ENCODE measurements at regions not wholly inside any gene's neighbourhood (a gene's known extent, or its start where the extent isn't known, plus 50 kb on each side); places are given as distances from the start of the nearest gene placed in this dataset.
A peak's percentile ranks its signal among the peaks of the same experiment; 100 is the strongest.

GRCh38 chr4:174037049-174037448 is 246.4 kb downstream of the FBXO8 start:
- H3K36me3 ChIP-seq (ENCODE audit: control insufficient read depth in 1 of 2, insufficient read depth in 2 of 2, low read depth in 1 of 2, low read length in 2 of 2) = no peaks in the 10 kb centered on the region
- no peak for DNase-seq
- no peak overlapping the region for H4K91ac ChIP-seq (ENCODE audit: low read length)
- no peak overlapping the region for H3K14ac ChIP-seq (ENCODE audit: low read length in 2 of 2)
- H3K9ac ChIP-seq (ENCODE audit: low read length) = no peak overlapping the region
- WGBS = 95% methylated on average over 8 of the region's 8 CpGs
- H4K8ac ChIP-seq (ENCODE audit: low read length) = no peak overlapping the region
- no peak overlapping the region for H3K4ac ChIP-seq (ENCODE audit: low read depth in 1 of 2, low read length in 2 of 2)
- no peaks in the 10 kb centered on the region for H3K27me3 ChIP-seq (ENCODE audit: control insufficient read depth in 1 of 2, insufficient read depth in 1 of 2, low read length in 2 of 2)
- H3K4me1 ChIP-seq (ENCODE audit: control insufficient read depth, insufficient read depth, low read depth, low read length) = no peaks in the 10 kb centered on the region
- H2AFZ ChIP-seq (ENCODE audit: low read depth, low read length) = no peak overlapping the region
- H3K18ac ChIP-seq (ENCODE audit: low read depth in 1 of 2, low read length in 2 of 2) = no peak overlapping the region
- H2BK12ac ChIP-seq (ENCODE audit: low read length in 2 of 2) = no peak overlapping the region
- H2AK5ac ChIP-seq (ENCODE audit: low read length, severe bottlenecking) = no peak overlapping the region
- no peak overlapping the region for H3K4me2 ChIP-seq (ENCODE audit: low read length, poor library complexity, severe bottlenecking)
- no peaks in the 10 kb centered on the region for H3K9me3 ChIP-seq (ENCODE audit: control insufficient read depth, low read length)
- no peak overlapping the region for H3K4me3 ChIP-seq (ENCODE audit: insufficient read depth in 1 of 2, low read depth in 1 of 2, low read length in 2 of 2)
- H3K23ac ChIP-seq (ENCODE audit: low read length in 2 of 2) = no peak overlapping the region
- H2BK5ac ChIP-seq (ENCODE audit: low read depth, low read length, poor library complexity, severe bottlenecking) = no peak overlapping the region
- no peak overlapping the region for H2BK120ac ChIP-seq (ENCODE audit: low read depth, low read length)
- no peak overlapping the region for H2BK15ac ChIP-seq (ENCODE audit: low read depth, poor library complexity, severe bottlenecking)
- H3K27ac ChIP-seq (ENCODE audit: low read length, poor library complexity, severe bottlenecking) = no peak overlapping the region
- no peaks in the 10 kb centered on the region for H3K79me1 ChIP-seq (replicated peaks; ENCODE audit: low read length, poor library complexity, severe bottlenecking)

DNA sequence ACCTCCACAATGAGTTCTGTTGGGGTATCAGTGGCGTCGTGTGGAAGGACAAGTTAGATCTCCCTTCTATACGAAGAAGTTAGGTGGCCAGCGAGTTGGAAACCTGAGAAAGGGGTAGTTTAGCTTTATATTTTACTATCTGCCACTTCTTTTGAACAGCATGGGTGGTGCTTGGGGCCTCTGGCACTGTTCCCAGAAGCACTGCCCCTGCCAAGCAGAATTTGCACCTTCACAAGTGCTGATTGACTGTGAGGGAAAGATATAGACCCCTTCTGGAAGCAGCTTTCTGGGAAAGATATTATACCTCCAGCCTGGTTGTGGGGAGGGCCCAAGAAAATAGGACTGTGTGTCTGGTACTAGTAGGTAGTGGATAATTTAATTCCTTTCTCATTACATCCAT is 246.9 kb downstream of the FBXO8 start:
- H3K14ac ChIP-seq (ENCODE audit: low read length in 2 of 2) = no peak overlapping the region
- no peak overlapping the region for H2AK5ac ChIP-seq (ENCODE audit: low read length, severe bottlenecking)
- no peaks in the 10 kb centered on the region for H3K27me3 ChIP-seq (ENCODE audit: control insufficient read depth in 1 of 2, insufficient read depth in 1 of 2, low read length in 2 of 2)
- H3K4me3 ChIP-seq (ENCODE audit: insufficient read depth in 1 of 2, low read depth in 1 of 2, low read length in 2 of 2) = no peak overlapping the region
- no peak overlapping the region for H3K9ac ChIP-seq (ENCODE audit: low read length)
- H4K8ac ChIP-seq (ENCODE audit: low read length) = no peak overlapping the region
- no peaks in the 10 kb centered on the region for H3K4me1 ChIP-seq (ENCODE audit: control insufficient read depth, insufficient read depth, low read depth, low read length)
- H2BK120ac ChIP-seq (ENCODE audit: low read depth, low read length) = no peak overlapping the region
- H3K18ac ChIP-seq (ENCODE audit: low read depth in 1 of 2, low read length in 2 of 2) = peak overlapping the region in 1 of 2 experiments; percentile 54
- H3K23ac ChIP-seq (ENCODE audit: low read length in 2 of 2) = no peak overlapping the region
- no peak overlapping the region for H2BK5ac ChIP-seq (ENCODE audit: low read depth, low read length, poor library complexity, severe bottlenecking)
- no peaks in the 10 kb centered on the region for H3K36me3 ChIP-seq (ENCODE audit: control insufficient read depth in 1 of 2, insufficient read depth in 2 of 2, low read depth in 1 of 2, low read length in 2 of 2)
- no peak overlapping the region for H3K4ac ChIP-seq (ENCODE audit: low read depth in 1 of 2, low read length in 2 of 2)
- 100% methylated on average over 2 of the region's 4 CpGs for WGBS
- no peak overlapping the region for H4K91ac ChIP-seq (ENCODE audit: low read length)
- DNase-seq = no peak
- H3K4me2 ChIP-seq (ENCODE audit: low read length, poor library complexity, severe bottlenecking) = no peak overlapping the region
- H2AFZ ChIP-seq (ENCODE audit: low read depth, low read length) = no peak overlapping the region
- H2BK15ac ChIP-seq (ENCODE audit: low read depth, poor library complexity, severe bottlenecking) = no peak overlapping the region
- H3K9me3 ChIP-seq (ENCODE audit: control insufficient read depth, low read length) = no peaks in the 10 kb centered on the region
- H3K79me1 ChIP-seq (replicated peaks; ENCODE audit: low read length, poor library complexity, severe bottlenecking) = no peaks in the 10 kb centered on the region
- no peak overlapping the region for H2BK12ac ChIP-seq (ENCODE audit: low read length in 2 of 2)
- H3K27ac ChIP-seq (ENCODE audit: low read length, poor library complexity, severe bottlenecking) = no peak overlapping the region

DNA sequence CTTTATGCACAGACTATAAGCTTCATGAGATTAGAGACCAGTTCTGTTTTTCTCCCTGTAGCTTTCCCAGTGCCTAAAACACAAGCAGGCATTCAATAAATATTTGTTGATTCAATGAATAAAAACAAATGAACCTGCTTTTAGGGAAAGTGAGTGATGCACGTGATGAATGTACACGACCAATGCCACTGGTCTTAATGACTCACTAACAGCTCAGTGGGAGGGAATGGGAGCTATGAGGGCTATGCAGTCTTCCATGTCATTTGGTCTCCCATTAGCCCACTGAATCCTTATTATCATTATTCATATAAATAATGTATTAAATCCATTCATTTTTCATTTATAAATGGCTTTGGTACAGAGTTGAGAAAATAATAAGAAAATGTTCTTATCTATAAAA is 247.4 kb downstream of the FBXO8 start:
- no peak for DNase-seq
- Histone ChIP-seq H3K14ac (ENCODE audit: low read length in 2 of 2) (no peak overlapping the region), H3K4me1 (ENCODE audit: control insufficient read depth, insufficient read depth, low read depth, low read length) (no peaks in the 10 kb centered on the region), H2BK15ac (ENCODE audit: low read depth, poor library complexity, severe bottlenecking) (no peak overlapping the region), H3K9me3 (ENCODE audit: control insufficient read depth, low read length) (no peaks in the 10 kb centered on the region), H3K36me3 (ENCODE audit: control insufficient read depth in 1 of 2, insufficient read depth in 2 of 2, low read depth in 1 of 2, low read length in 2 of 2) (no peaks in the 10 kb centered on the region), H2BK5ac (ENCODE audit: low read depth, low read length, poor library complexity, severe bottlenecking) (no peak overlapping the region), H3K9ac (ENCODE audit: low read length) (no peak overlapping the region), H3K23ac (ENCODE audit: low read length in 2 of 2) (no peak overlapping the region), H2AFZ (ENCODE audit: low read depth, low read length) (no peak overlapping the region), H2BK120ac (ENCODE audit: low read depth, low read length) (no peak overlapping the region), H3K27me3 (ENCODE audit: control insufficient read depth in 1 of 2, insufficient read depth in 1 of 2, low read length in 2 of 2) (no peaks in the 10 kb centered on the region), H3K79me1 (replicated peaks; ENCODE audit: low read length, poor library complexity, severe bottlenecking) (no peaks in the 10 kb centered on the region), H4K91ac (ENCODE audit: low read length) (no peak overlapping the region), H3K4ac (ENCODE audit: low read depth in 1 of 2, low read length in 2 of 2) (no peak overlapping the region), H2BK12ac (ENCODE audit: low read length in 2 of 2) (no peak overlapping the region), H3K4me3 (ENCODE audit: insufficient read depth in 1 of 2, low read depth in 1 of 2, low read length in 2 of 2) (no peak overlapping the region), H4K8ac (ENCODE audit: low read length) (no peak overlapping the region), H3K18ac (ENCODE audit: low read depth in 1 of 2, low read length in 2 of 2) (no peak overlapping the region), H2AK5ac (ENCODE audit: low read length, severe bottlenecking) (no peak overlapping the region), H3K4me2 (ENCODE audit: low read length, poor library complexity, severe bottlenecking) (no peak overlapping the region), H3K27ac (ENCODE audit: low read length, poor library complexity, severe bottlenecking) (no peak overlapping the region)
- WGBS = 0% methylated on average over 2 of the region's 2 CpGs

GRCh38 chr4:174023641-174024040 is 259.8 kb downstream of the FBXO8 start:
- no peak overlapping the region for H3K4me3 ChIP-seq (ENCODE audit: insufficient read depth in 1 of 2, low read depth in 1 of 2, low read length in 2 of 2)
- H2AFZ ChIP-seq (ENCODE audit: low read depth, low read length) = no peak overlapping the region
- no peak overlapping the region for H2AK5ac ChIP-seq (ENCODE audit: low read length, severe bottlenecking)
- WGBS = 100% methylated on average over 1 of the region's 2 CpGs
- H2BK15ac ChIP-seq (ENCODE audit: low read depth, poor library complexity, severe bottlenecking) = no peak overlapping the region
- H3K9ac ChIP-seq (ENCODE audit: low read length) = no peak overlapping the region
- H3K14ac ChIP-seq (ENCODE audit: low read length in 2 of 2) = no peak overlapping the region
- H3K79me1 ChIP-seq (replicated peaks; ENCODE audit: low read length, poor library complexity, severe bottlenecking) = no peaks in the 10 kb centered on the region
- no peaks in the 10 kb centered on the region for H3K36me3 ChIP-seq (ENCODE audit: control insufficient read depth in 1 of 2, insufficient read depth in 2 of 2, low read depth in 1 of 2, low read length in 2 of 2)
- no peak overlapping the region for H3K27ac ChIP-seq (ENCODE audit: low read length, poor library complexity, severe bottlenecking)
- H3K4ac ChIP-seq (ENCODE audit: low read depth in 1 of 2, low read length in 2 of 2) = no peak overlapping the region
- no peak overlapping the region for H3K18ac ChIP-seq (ENCODE audit: low read depth in 1 of 2, low read length in 2 of 2)
- peak; percentile 54 for DNase-seq
- H3K27me3 ChIP-seq (ENCODE audit: control insufficient read depth in 1 of 2, insufficient read depth in 1 of 2, low read length in 2 of 2) = no peaks in the 10 kb centered on the region
- no peak overlapping the region for H3K23ac ChIP-seq (ENCODE audit: low read length in 2 of 2)
- no peaks in the 10 kb centered on the region for H3K4me1 ChIP-seq (ENCODE audit: control insufficient read depth, insufficient read depth, low read depth, low read length)
- H2BK5ac ChIP-seq (ENCODE audit: low read depth, low read length, poor library complexity, severe bottlenecking) = no peak overlapping the region
- no peak overlapping the region for H3K4me2 ChIP-seq (ENCODE audit: low read length, poor library complexity, severe bottlenecking)
- H2BK12ac ChIP-seq (ENCODE audit: low read length in 2 of 2) = no peak overlapping the region
- no peak overlapping the region for H4K8ac ChIP-seq (ENCODE audit: low read length)
- no peaks in the 10 kb centered on the region for H3K9me3 ChIP-seq (ENCODE audit: control insufficient read depth, low read length)
- H2BK120ac ChIP-seq (ENCODE audit: low read depth, low read length) = no peak overlapping the region
- no peak overlapping the region for H4K91ac ChIP-seq (ENCODE audit: low read length)

All from mesenchymal stem cell (in vitro differentiated cells and primary cell).